ENCODE measurements at regions not wholly inside any gene's neighbourhood (a gene's known extent, or its start where the extent isn't known, plus 50 kb on each side); places are given as distances from the start of the nearest gene placed in this dataset.

DNA sequence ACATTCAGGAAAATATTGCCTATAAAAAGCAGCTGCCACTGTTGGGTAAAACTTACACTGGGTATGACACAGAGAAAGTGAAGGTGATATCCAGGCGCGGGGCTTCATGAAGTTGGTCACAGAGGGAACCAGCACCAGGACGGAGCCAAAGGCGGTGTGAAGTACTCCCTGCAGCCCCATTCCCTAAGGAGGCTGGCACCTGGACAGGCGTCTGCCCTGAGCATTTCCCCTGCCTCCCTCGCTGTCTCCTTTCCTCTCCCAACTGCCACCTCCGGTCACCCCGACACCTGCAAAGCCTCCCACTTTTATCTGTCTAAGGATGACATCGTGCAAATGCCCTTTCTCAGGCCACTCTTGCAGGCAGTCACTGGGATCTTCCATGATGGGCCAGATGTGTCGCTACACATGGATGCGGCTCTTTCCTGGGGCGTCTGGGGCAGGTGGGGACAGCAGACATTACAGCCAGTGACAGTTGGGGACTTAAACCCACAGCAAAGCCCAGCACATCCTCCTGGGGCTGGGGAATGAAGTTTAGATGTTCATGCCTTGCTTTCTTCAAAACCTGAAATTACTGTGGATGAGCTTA, 367.7 kb upstream of the IRX4 start:
- TF ChIP-seq POLR2AphosphoS5 (IDR thresholded peaks at IDR 0.05), result no peak
- TF ChIP-seq, protein P1, sequence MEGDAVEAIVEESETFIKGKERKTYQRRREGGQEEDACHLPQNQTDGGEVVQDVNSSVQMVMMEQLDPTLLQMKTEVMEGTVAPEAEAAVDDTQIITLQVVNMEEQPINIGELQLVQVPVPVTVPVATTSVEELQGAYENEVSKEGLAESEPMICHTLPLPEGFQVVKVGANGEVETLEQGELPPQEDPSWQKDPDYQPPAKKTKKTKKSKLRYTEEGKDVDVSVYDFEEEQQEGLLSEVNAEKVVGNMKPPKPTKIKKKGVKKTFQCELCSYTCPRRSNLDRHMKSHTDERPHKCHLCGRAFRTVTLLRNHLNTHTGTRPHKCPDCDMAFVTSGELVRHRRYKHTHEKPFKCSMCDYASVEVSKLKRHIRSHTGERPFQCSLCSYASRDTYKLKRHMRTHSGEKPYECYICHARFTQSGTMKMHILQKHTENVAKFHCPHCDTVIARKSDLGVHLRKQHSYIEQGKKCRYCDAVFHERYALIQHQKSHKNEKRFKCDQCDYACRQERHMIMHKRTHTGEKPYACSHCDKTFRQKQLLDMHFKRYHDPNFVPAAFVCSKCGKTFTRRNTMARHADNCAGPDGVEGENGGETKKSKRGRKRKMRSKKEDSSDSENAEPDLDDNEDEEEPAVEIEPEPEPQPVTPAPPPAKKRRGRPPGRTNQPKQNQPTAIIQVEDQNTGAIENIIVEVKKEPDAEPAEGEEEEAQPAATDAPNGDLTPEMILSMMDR (IDR thresholded peaks at IDR 0.05), result no peak
